ENCODE measurements at regions not wholly inside any gene's neighbourhood (a gene's known extent, or its start where the extent isn't known, plus 50 kb on each side); places are given as distances from the start of the nearest gene placed in this dataset.

DNA sequence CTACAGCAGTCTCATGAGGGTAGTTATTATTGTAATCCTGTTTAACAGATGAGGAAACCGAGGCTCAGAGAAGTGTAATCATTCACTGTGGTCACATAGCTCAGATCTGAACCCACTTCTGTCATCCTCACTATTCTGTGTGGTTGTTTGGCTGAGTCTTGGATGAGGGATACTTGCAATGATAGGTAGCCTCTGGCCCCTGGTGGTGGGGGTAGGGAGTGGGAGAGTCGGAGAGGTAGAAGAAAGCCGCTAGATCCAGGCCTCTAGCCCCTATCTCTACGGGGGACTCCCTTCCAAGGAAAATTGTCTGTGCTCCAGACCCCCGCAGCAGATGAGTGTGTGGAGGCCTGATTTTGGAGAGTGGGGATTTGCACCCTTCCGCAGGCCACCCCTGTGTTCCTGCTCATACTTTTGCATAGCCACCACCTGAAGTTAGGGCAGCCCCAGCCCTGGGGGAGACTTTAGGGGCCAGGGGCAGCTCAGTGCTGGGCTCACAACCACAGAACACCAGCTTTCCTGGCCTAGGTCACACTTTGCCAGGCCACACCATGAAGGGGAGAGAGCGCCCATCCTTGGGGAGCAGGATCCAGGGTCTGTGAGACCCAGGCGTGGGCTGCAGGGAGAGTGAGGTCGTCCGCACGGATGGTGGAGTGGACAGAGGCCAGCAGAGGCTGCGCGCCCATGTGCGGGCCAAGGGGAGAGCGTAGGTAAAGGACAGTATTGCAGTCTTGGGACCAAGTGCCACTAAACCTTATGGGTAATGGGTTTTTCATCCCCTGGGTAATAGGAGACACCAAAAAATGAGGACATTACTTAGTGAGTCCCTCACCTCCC lies 148.2 kb downstream of the GLI2 start:
- no peaks in the 10 kb centered on the region for H3K36me3 Mint-ChIP-seq (ENCODE audit: insufficient read depth, unreplicated experiment)
- Histone ChIP-seq H3K36me3 (ENCODE audit: control insufficient read depth, insufficient read depth, low read length) (no peaks in the 10 kb centered on the region), H3K4me1 (no peaks in the 10 kb centered on the region), H3K4me3 (ENCODE audit: low read depth, low read length) (no peak overlapping the region), H3K9me3 (no peaks in the 10 kb centered on the region), H3K27me3 (replicated peaks; ENCODE audit: control insufficient read depth, insufficient read depth, low read length) (no peaks in the 10 kb centered on the region)
- no peaks in the 10 kb centered on the region for H3K9me3 Mint-ChIP-seq (ENCODE audit: unreplicated experiment)
- no peaks in the 10 kb centered on the region for H3K4me1 Mint-ChIP-seq (ENCODE audit: low read depth, unreplicated experiment)
- no peak overlapping the region for H3K27ac Mint-ChIP-seq (ENCODE audit: unreplicated experiment)
- DNase-seq: peak in 1 of 2 experiments; percentile 29
- CTCF ChIA-PET: interaction anchor here (0.9 to 1.1 kb wide), 2 partner anchors 15 to 51 kb away, joined by 3 read pairs; no protein-coding TSS in a partner anchor
- no peaks in the 10 kb centered on the region for H3K27me3 Mint-ChIP-seq (ENCODE audit: insufficient read depth, unreplicated experiment)
- TF ChIP-seq, protein P1, sequence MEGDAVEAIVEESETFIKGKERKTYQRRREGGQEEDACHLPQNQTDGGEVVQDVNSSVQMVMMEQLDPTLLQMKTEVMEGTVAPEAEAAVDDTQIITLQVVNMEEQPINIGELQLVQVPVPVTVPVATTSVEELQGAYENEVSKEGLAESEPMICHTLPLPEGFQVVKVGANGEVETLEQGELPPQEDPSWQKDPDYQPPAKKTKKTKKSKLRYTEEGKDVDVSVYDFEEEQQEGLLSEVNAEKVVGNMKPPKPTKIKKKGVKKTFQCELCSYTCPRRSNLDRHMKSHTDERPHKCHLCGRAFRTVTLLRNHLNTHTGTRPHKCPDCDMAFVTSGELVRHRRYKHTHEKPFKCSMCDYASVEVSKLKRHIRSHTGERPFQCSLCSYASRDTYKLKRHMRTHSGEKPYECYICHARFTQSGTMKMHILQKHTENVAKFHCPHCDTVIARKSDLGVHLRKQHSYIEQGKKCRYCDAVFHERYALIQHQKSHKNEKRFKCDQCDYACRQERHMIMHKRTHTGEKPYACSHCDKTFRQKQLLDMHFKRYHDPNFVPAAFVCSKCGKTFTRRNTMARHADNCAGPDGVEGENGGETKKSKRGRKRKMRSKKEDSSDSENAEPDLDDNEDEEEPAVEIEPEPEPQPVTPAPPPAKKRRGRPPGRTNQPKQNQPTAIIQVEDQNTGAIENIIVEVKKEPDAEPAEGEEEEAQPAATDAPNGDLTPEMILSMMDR (IDR thresholded peaks at IDR 0.05; ENCODE audit: insufficient read depth in 1 of 2, low read depth in 1 of 2, low read length in 1 of 2, severe bottlenecking in 1 of 2, unreplicated experiment in 1 of 2): peak in 1 of 2 experiments; percentile 19
- no peak overlapping the region for H3K4me3 Mint-ChIP-seq (ENCODE audit: unreplicated experiment)
- intact Hi-C loops (cut with micrococcal nuclease; ENCODE audit: unreplicated experiment): loop anchor here (1.0 to 5.0 kb wide), 2 partner anchors 53 to 189 kb away; no protein-coding TSS in a partner anchor
- no TSS peak for BruUV-seq (replicated peaks)
- POLR2A ChIA-PET: no interaction called here

DNA sequence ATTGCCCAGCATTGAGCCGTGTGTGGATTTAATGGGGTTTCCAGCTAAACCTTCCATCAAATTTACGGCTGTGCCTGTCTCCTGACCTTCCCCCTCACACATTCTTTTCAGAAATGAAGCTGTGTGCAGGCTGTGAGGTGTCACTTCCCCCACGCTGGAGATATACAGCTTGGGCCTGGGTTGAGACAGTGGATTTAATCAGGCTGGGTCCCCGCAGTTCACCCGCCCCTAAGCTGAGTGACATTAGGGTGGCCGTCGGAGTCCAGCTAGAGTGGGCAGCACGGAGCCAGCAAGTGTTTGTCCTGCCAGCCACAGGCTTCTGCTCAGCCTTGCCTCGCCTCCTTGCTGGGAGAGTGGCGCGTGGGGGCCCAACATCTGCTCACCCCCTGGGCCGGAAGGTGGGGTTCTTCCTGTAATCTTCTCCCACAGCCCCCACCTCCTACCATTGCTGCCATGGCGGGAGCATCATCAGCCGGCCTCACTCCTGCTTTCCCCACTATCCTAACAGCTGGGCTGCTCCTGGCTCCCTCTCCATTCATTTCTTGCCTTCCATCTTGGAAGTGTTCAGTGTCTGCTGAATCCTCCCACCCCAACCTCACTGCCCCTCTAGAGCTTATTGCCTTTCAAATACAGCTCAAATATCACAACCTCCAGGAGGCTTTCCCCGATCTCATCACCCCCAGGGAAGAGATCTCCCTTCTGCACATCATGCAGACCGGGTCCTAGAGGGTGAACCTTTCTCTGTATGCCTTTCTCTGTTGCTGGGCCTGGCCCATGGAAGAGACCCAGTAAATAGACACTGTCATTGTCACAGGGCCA lies 149.0 kb downstream of the GLI2 start:
- POLR2A ChIA-PET: no interaction called here
- Histone ChIP-seq H3K27me3 (replicated peaks; ENCODE audit: control insufficient read depth, insufficient read depth, low read length) (no peaks in the 10 kb centered on the region), H3K36me3 (ENCODE audit: control insufficient read depth, insufficient read depth, low read length) (no peaks in the 10 kb centered on the region), H3K4me3 (ENCODE audit: low read depth, low read length) (no peak overlapping the region), H3K9me3 (no peaks in the 10 kb centered on the region), H3K4me1 (no peaks in the 10 kb centered on the region)
- Mint-ChIP-seq H3K9me3 (ENCODE audit: unreplicated experiment) (no peaks in the 10 kb centered on the region), H3K4me1 (ENCODE audit: low read depth, unreplicated experiment) (no peaks in the 10 kb centered on the region), H3K36me3 (ENCODE audit: insufficient read depth, unreplicated experiment) (no peaks in the 10 kb centered on the region), H3K27ac (ENCODE audit: unreplicated experiment) (no peak overlapping the region), H3K4me3 (ENCODE audit: unreplicated experiment) (no peak overlapping the region), H3K27me3 (ENCODE audit: insufficient read depth, unreplicated experiment) (no peaks in the 10 kb centered on the region)
- CTCF ChIA-PET: interaction anchor here (0.9 kb wide), 1 partner anchor 14 kb away, joined by 3 read pairs; no protein-coding TSS in a partner anchor
- intact Hi-C loops (cut with micrococcal nuclease; ENCODE audit: unreplicated experiment): loop anchor here (5.0 kb wide), 1 partner anchor 53 kb away; no protein-coding TSS in a partner anchor
- no TSS peak for BruUV-seq (replicated peaks)
- TF ChIP-seq, protein P1 (IDR thresholded peaks at IDR 0.05; ENCODE audit: insufficient read depth in 1 of 2, low read depth in 1 of 2, low read length in 1 of 2, severe bottlenecking in 1 of 2, unreplicated experiment in 1 of 2): no peak
- no peak for DNase-seq

DNA sequence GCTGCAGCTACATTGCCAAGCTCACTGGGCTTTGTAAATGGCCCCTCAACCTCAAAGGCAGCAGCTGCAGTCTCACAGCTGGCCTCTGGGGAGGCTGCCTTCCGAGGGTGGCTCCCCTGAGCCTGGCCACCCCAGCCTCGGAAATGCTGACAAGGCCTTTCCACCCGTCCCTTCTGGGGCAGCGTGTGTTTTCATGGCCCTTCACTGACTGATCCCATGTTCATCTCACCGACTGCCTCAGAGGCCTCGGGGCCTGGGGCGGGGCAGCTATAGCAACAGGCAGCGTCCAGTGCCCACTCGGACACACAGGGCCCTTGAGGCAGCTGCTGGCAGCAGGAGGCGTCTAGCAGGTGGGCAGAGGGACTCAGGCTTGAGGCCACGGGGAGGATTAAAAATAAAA lies 149.7 kb downstream of the GLI2 start:
- Histone ChIP-seq H3K36me3 (ENCODE audit: control insufficient read depth, insufficient read depth, low read length) (no peaks in the 10 kb centered on the region), H3K9me3 (no peaks in the 10 kb centered on the region), H3K27me3 (replicated peaks; ENCODE audit: control insufficient read depth, insufficient read depth, low read length) (no peaks in the 10 kb centered on the region), H3K4me1 (no peaks in the 10 kb centered on the region), H3K4me3 (ENCODE audit: low read depth, low read length) (no peak overlapping the region)
- Mint-ChIP-seq H3K27me3 (ENCODE audit: insufficient read depth, unreplicated experiment) (no peaks in the 10 kb centered on the region), H3K4me3 (ENCODE audit: unreplicated experiment) (no peak overlapping the region), H3K9me3 (ENCODE audit: unreplicated experiment) (no peaks in the 10 kb centered on the region), H3K36me3 (ENCODE audit: insufficient read depth, unreplicated experiment) (no peaks in the 10 kb centered on the region), H3K27ac (ENCODE audit: unreplicated experiment) (no peak overlapping the region), H3K4me1 (ENCODE audit: low read depth, unreplicated experiment) (no peaks in the 10 kb centered on the region)
- BruUV-seq (replicated peaks): no TSS peak
- intact Hi-C loops (cut with micrococcal nuclease; ENCODE audit: unreplicated experiment): no loop called here
- DNase-seq: no peak
- CTCF ChIA-PET: no interaction called here
- TF ChIP-seq, protein P1 (IDR thresholded peaks at IDR 0.05; ENCODE audit: insufficient read depth in 1 of 2, low read depth in 1 of 2, low read length in 1 of 2, severe bottlenecking in 1 of 2, unreplicated experiment in 1 of 2): no peak
- POLR2A ChIA-PET: no interaction called here

All from Caco-2 (cell line).